Testis (tissue), 2 donors: ENCODE measurements at regions not wholly inside any gene's neighbourhood (a gene's known extent, or its start where the extent isn't known, plus 50 kb on each side); places are given as distances from the start of the nearest gene placed in this dataset.

Source experiments
- DNase-seq: peaks from one replicate; pipeline ENCODE4 v3.0.0-alpha.2; 2019
- H3K27ac ChIP-seq, 2 donors: fragments of 200-600 bp; sonication (generic); one replicate each; pipeline ENCODE4 v1.5.1; 2019
- H3K27me3 ChIP-seq: fragments of 200-600 bp; sonication (generic); one replicate; pipeline ENCODE4 v1.5.1; 2019
- H3K36me3 ChIP-seq: fragments of 200-600 bp; sonication (generic); one replicate; pipeline ENCODE4 v1.5.1; 2017; ENCODE audit warnings: low read depth; ENCODE audit errors: missing control alignments
- H3K4me1 ChIP-seq: fragments of 200-600 bp; sonication (generic); one replicate; pipeline ENCODE4 v1.5.1; 2019
- H3K4me3 ChIP-seq, 2 donors: fragments of 200-600 bp; sonication (generic); one replicate each; pipeline ENCODE4 v1.5.1; 2017 to 2019
- H3K9me3 ChIP-seq: fragments of 200-600 bp; sonication (generic); one replicate; pipeline ENCODE4 v1.5.1; 2017
- POLR2A ChIP-seq: fragments of 450-650 bp; IDR thresholded peaks from one replicate; pipeline ENCODE4 v1.6.1; 2017; ENCODE audit warnings: antibody characterized with exemption, mild to moderate bottlenecking, moderate library complexity
- WGBS, 2 donors: methylation state at CpG; one replicate each; pipeline ENCODE4 v1.1.5; 2018; 5-methylcytosine and 5-hydroxymethylcytosine counted together
- intact Hi-C: fragments of 100-400 bp; cut with DNase I; formaldehyde crosslinking; loops from one replicate; pipeline ENCODE4 v1.15.1; 2023; ENCODE audit warnings: low total_unique reads
- TF ChIP-seq, protein P1 (sequence below), 3 experiments: fragments of 450-650 bp in 2 of 3; fragments of 200-600 bp in 1 of 3; sonication (generic) in 1 of 3; IDR thresholded peaks; one replicate each; pipeline ENCODE4 v1.5.1; 2016 to 2019; ENCODE audit warnings: antibody characterized with exemption in 3 of 3, mild to moderate bottlenecking in 2 of 3, moderate library complexity in 1 of 3

GRCh38 chr4:15341733-15342300 is 86.0 kb upstream of the C1QTNF7 start:
- no peak for TF ChIP-seq POLR2A
- TF ChIP-seq, protein P1, sequence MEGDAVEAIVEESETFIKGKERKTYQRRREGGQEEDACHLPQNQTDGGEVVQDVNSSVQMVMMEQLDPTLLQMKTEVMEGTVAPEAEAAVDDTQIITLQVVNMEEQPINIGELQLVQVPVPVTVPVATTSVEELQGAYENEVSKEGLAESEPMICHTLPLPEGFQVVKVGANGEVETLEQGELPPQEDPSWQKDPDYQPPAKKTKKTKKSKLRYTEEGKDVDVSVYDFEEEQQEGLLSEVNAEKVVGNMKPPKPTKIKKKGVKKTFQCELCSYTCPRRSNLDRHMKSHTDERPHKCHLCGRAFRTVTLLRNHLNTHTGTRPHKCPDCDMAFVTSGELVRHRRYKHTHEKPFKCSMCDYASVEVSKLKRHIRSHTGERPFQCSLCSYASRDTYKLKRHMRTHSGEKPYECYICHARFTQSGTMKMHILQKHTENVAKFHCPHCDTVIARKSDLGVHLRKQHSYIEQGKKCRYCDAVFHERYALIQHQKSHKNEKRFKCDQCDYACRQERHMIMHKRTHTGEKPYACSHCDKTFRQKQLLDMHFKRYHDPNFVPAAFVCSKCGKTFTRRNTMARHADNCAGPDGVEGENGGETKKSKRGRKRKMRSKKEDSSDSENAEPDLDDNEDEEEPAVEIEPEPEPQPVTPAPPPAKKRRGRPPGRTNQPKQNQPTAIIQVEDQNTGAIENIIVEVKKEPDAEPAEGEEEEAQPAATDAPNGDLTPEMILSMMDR (IDR thresholded peaks at IDR 0.05): no peak
- H3K4me1 ChIP-seq: no peaks in the 10 kb centered on the region
- intact Hi-C loops: no loop called here
- H3K9me3 ChIP-seq: no peaks in the 10 kb centered on the region
- H3K27ac ChIP-seq: no peak overlapping the region
- 37 to 70% methylated on average over 14 to 21 of the region's 21 CpGs for WGBS, 2 donors
- no peak for DNase-seq
- H3K36me3 ChIP-seq: no peaks in the 10 kb centered on the region
- H3K27me3 ChIP-seq: no peaks in the 10 kb centered on the region
- no peak overlapping the region for H3K4me3 ChIP-seq

GRCh38 chr4:15343000-15343399 is 84.8 kb upstream of the C1QTNF7 start:
- Histone ChIP-seq H3K4me1 (no peaks in the 10 kb centered on the region), H3K9me3 (no peaks in the 10 kb centered on the region), H3K27me3 (no peaks in the 10 kb centered on the region), H3K27ac (no peak overlapping the region), H3K4me3 (no peak overlapping the region), H3K36me3 (no peaks in the 10 kb centered on the region)
- intact Hi-C loops: no loop called here
- no peak for TF ChIP-seq POLR2A
- TF ChIP-seq, protein P1 (IDR thresholded peaks at IDR 0.05): no peak
- DNase-seq: no peak
- 94 to 96% methylated on average over 4 of the region's 4 CpGs for WGBS, 2 donors

GRCh38 chr4:15343581-15343980 is 84.3 kb upstream of the C1QTNF7 start:
- H3K27me3 ChIP-seq: no peaks in the 10 kb centered on the region
- intact Hi-C loops: no loop called here
- H3K27ac ChIP-seq: no peak overlapping the region
- no peaks in the 10 kb centered on the region for H3K4me1 ChIP-seq
- no peaks in the 10 kb centered on the region for H3K9me3 ChIP-seq
- WGBS, 2 donors: 23 to 26% methylated on average over 2 of the region's 2 CpGs
- TF ChIP-seq POLR2A: no peak
- TF ChIP-seq, protein P1 (IDR thresholded peaks at IDR 0.05): no peak
- no peaks in the 10 kb centered on the region for H3K36me3 ChIP-seq
- DNase-seq: no peak
- no peak overlapping the region for H3K4me3 ChIP-seq

- no peaks in the 10 kb centered on the region for H3K4me1 ChIP-seq
- H3K27ac ChIP-seq: no peak overlapping the region
- intact Hi-C loops: no loop called here
- WGBS, 2 donors: 64 to 70% methylated on average over 2 of the region's 2 CpGs
- no peaks in the 10 kb centered on the region for H3K27me3 ChIP-seq
- no peak overlapping the region for H3K4me3 ChIP-seq
- no peaks in the 10 kb centered on the region for H3K36me3 ChIP-seq
- no peaks in the 10 kb centered on the region for H3K9me3 ChIP-seq
- TF ChIP-seq POLR2A: no peak
- TF ChIP-seq, protein P1 (IDR thresholded peaks at IDR 0.05): no peak
- DNase-seq: no peak
These were observed 83.8 kb upstream of the C1QTNF7 start for GRCh38 chr4:15344041-15344440.

DNA sequence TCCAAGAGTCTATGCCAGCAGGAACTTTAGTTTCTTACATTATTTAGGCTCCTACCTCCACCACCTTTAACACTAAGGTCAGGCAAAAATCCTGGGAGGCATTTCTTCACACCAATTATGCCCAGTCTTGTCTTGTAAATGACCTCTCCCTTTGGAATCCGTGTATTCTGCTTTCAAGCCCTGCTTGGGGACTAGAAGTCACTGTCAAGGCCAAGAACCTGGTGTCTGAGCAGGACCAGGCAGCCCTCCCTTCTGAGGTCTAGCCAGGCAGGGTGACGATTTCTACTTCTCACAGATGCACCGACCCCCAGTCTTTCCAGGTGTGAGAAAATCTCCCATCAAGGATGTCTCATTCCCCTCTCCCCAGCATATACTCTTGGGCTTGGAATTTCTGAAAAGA is 82.7 kb upstream of the C1QTNF7 start:
- no peaks in the 10 kb centered on the region for H3K36me3 ChIP-seq
- 47 to 65% methylated on average over 3 of the region's 3 CpGs for WGBS, 2 donors
- no peaks in the 10 kb centered on the region for H3K4me1 ChIP-seq
- no peak for TF ChIP-seq POLR2A
- TF ChIP-seq, protein P1 (IDR thresholded peaks at IDR 0.05): no peak
- DNase-seq: no peak
- no peak overlapping the region for H3K27ac ChIP-seq
- intact Hi-C loops: no loop called here
- no peak overlapping the region for H3K4me3 ChIP-seq
- H3K9me3 ChIP-seq: no peaks in the 10 kb centered on the region
- H3K27me3 ChIP-seq: no peaks in the 10 kb centered on the region
